ENCODE measurements at regions not wholly inside any gene's neighbourhood (a gene's known extent, or its start where the extent isn't known, plus 50 kb on each side); places are given as distances from the start of the nearest gene placed in this dataset.
"Not testable (repeated sequence)": the region's sequence is repeated elsewhere in the genome, so short reads cannot be mapped to it uniquely, and the experiment has no call there.

GRCh38 chr5:108579236-108579635 is 168.5 kb upstream of the FER start:
- peak; percentile 56 for DNase-seq

- no peak for DNase-seq
Measured at GRCh38 chr5:108578791-108579190, 168.9 kb upstream of the FER start.

GRCh38 chr5:108567429-108567828 is 180.3 kb upstream of the FER start:
- no peak for DNase-seq

GRCh38 chr5:108564441-108564840 is 182.5 kb upstream of the FBXL17 start:
- no peak for DNase-seq

- DNase-seq = no peak
Measured at GRCh38 chr5:108562205-108562454, 180.2 kb upstream of the FBXL17 start.

- DNase-seq = no peak
Measured at GRCh38 chr5:108561416-108562204, 179.7 kb upstream of the FBXL17 start.

GRCh38 chr5:108560581-108560980 is 178.7 kb upstream of the FBXL17 start:
- no peak for DNase-seq

GRCh38 chr5:108560166-108560565 is 178.3 kb upstream of the FBXL17 start:
- DNase-seq = no peak

GRCh38 chr5:108558840-108559239 is 176.9 kb upstream of the FBXL17 start:
- not testable (repeated sequence) for DNase-seq

- DNase-seq = not testable (repeated sequence)
Measured at GRCh38 chr5:108558142-108558541, 176.2 kb upstream of the FBXL17 start.

GRCh38 chr5:108557686-108558085 is 175.8 kb upstream of the FBXL17 start:
- DNase-seq = no peak

GRCh38 chr5:108556441-108557145 is 174.7 kb upstream of the FBXL17 start:
- no peak for DNase-seq

- DNase-seq = no peak
Measured at GRCh38 chr5:108548684-108549596, 167.0 kb upstream of the FBXL17 start.

- no peak for DNase-seq
Measured at GRCh38 chr5:108546939-108547338, 165.0 kb upstream of the FBXL17 start.

GRCh38 chr5:108545301-108545700 is 163.4 kb upstream of the FBXL17 start:
- no peak for DNase-seq

GRCh38 chr5:108543486-108543885 is 161.6 kb upstream of the FBXL17 start:
- no peak for DNase-seq

GRCh38 chr5:108541836-108542235 is 159.9 kb upstream of the FBXL17 start:
- DNase-seq = peak; percentile 93

GRCh38 chr5:108536321-108536720 is 154.4 kb upstream of the FBXL17 start:
- no peak for DNase-seq

GRCh38 chr5:108532129-108532445 is 150.2 kb upstream of the FBXL17 start:
- not testable (repeated sequence) for DNase-seq

GRCh38 chr5:108531367-108532128 is 149.7 kb upstream of the FBXL17 start:
- no peak for DNase-seq

- no peak for DNase-seq
Measured at GRCh38 chr5:108530706-108531105, 148.8 kb upstream of the FBXL17 start.

- no peak for DNase-seq
Measured at GRCh38 chr5:108529381-108529780, 147.5 kb upstream of the FBXL17 start.

- DNase-seq = peak; percentile 90
Measured at GRCh38 chr5:108528655-108529054, 146.8 kb upstream of the FBXL17 start.
